Common myeloid progenitor, CD34-positive (primary cell): ENCODE measurements at regions not wholly inside any gene's neighbourhood (a gene's known extent, or its start where the extent isn't known, plus 50 kb on each side); places are given as distances from the start of the nearest gene placed in this dataset.

Experiments used
- CTCF ChIA-PET: fragments of 350-600 bp; sonication (Branson Sonifier 250); formaldehyde crosslinking; loops from one replicate; lab custom pipeline; 2021; ENCODE audit warnings: antibody characterized with exemption; lab: Charles Lee
- POLR2A ChIA-PET: fragments of 350-600 bp; sonication (Branson Sonifier 250); formaldehyde crosslinking; loops from one replicate; lab custom pipeline; 2021; ENCODE audit warnings: antibody characterized with exemption; lab: Charles Lee
- DNase-seq, 3 donors: peaks; one replicate each; pipeline versions ENCODE4 v3.0.0 to v3.0.0-alpha.2; 2013
- H3K27ac ChIP-seq, 2 experiments: 1 replicate in 1 of 2; 2 replicates in 1 of 2; pipeline ENCODE4 v1.7.0; 2013; ENCODE audit warnings: inconsistent platforms in 2 of 2, low read length in 2 of 2, mild to moderate bottlenecking in 2 of 2, low read depth in 1 of 2, moderate library complexity in 1 of 2; ENCODE audit not compliant: severe bottlenecking in 2 of 2, insufficient read depth in 1 of 2, poor library complexity in 1 of 2
- H3K27me3 ChIP-seq, 5 experiments: replicated peaks in 2 of 5; 1 replicate in 3 of 5; 2 replicates in 2 of 5; pipeline versions ENCODE4 v1.6.1 to v1.7.0; 2013; ENCODE audit warnings: low read length in 4 of 5, mild to moderate bottlenecking in 2 of 5, moderate library complexity in 2 of 5, inconsistent platforms in 1 of 5; ENCODE audit not compliant: insufficient read depth in 5 of 5, control insufficient read depth in 4 of 5
- H3K36me3 ChIP-seq, 4 experiments: 1 replicate in 2 of 4; 2 replicates in 2 of 4; pipeline versions ENCODE4 v1.6.1 to v1.7.0; 2013; ENCODE audit warnings: low read length in 3 of 4, control low read depth in 1 of 4, mild to moderate bottlenecking in 1 of 4; ENCODE audit not compliant: control insufficient read depth in 4 of 4, insufficient read depth in 4 of 4
- H3K4me1 ChIP-seq, 4 experiments: 1 replicate in 3 of 4; 2 replicates in 1 of 4; pipeline versions ENCODE4 v1.6.1 to v1.7.1; 2013; ENCODE audit warnings: low read length in 3 of 4, mild to moderate bottlenecking in 3 of 4, control low read depth in 1 of 4, inconsistent platforms in 1 of 4, moderate library complexity in 1 of 4; ENCODE audit not compliant: control insufficient read depth in 4 of 4, insufficient read depth in 4 of 4; ENCODE audit errors: control extremely low read depth in 1 of 4
- H3K4me3 ChIP-seq, 7 experiments: 1 replicate in 4 of 7; 2 replicates in 3 of 7; pipeline versions ENCODE4 v1.5.1 to v1.7.0; 2013; ENCODE audit warnings: mild to moderate bottlenecking in 7 of 7, low read length in 6 of 7, moderate library complexity in 6 of 7, inconsistent platforms in 2 of 7, low read depth in 2 of 7, control low read depth in 1 of 7; ENCODE audit not compliant: insufficient read depth in 4 of 7, control insufficient read depth in 1 of 7; ENCODE audit errors: extremely low read depth in 1 of 7
- H3K9me3 ChIP-seq, 5 experiments: 1 replicate in 4 of 5; 2 replicates in 1 of 5; pipeline versions ENCODE4 v1.6.1 to v1.7.1; 2013; ENCODE audit warnings: low read length in 4 of 5, mild to moderate bottlenecking in 2 of 5, inconsistent platforms in 1 of 5, low read depth in 1 of 5, moderate library complexity in 1 of 5; ENCODE audit not compliant: control insufficient read depth in 4 of 5, insufficient read depth in 2 of 5; ENCODE audit errors: control extremely low read depth in 1 of 5
- WGBS: methylation state at CpG from one replicate; pipeline ENCODE4 v1.1.5; 2013; ENCODE audit not compliant: insufficient coverage; 5-methylcytosine and 5-hydroxymethylcytosine counted together

GRCh38 chrX:21153503-21153902, 220.7 kb upstream of the CNKSR2 start:
- POLR2A ChIA-PET: no interaction called here
- CTCF ChIA-PET: no interaction called here
- H3K27me3 ChIP-seq: no peaks in the 10 kb centered on the region
- no peaks in the 10 kb centered on the region for H3K36me3 ChIP-seq
- no CpG with 5 or more reads among the region's 2 CpGs for WGBS
- no peaks in the 10 kb centered on the region for H3K9me3 ChIP-seq
- no peak overlapping the region for H3K27ac ChIP-seq
- DNase-seq: no peak
- H3K4me1 ChIP-seq: no peaks in the 10 kb centered on the region
- no peak overlapping the region for H3K4me3 ChIP-seq

GRCh38 chrX:21155916-21156315, 218.3 kb upstream of the CNKSR2 start:
- no peak for DNase-seq
- POLR2A ChIA-PET: no interaction called here
- no peaks in the 10 kb centered on the region for H3K27me3 ChIP-seq
- H3K36me3 ChIP-seq: no peaks in the 10 kb centered on the region
- no peak overlapping the region for H3K27ac ChIP-seq
- CTCF ChIA-PET: no interaction called here
- H3K4me1 ChIP-seq: no peaks in the 10 kb centered on the region
- no peak overlapping the region for H3K4me3 ChIP-seq
- H3K9me3 ChIP-seq: no peaks in the 10 kb centered on the region

GRCh38 chrX:21156632-21157031, 217.6 kb upstream of the CNKSR2 start:
- Histone ChIP-seq H3K4me3 (no peak overlapping the region), H3K27ac (no peak overlapping the region), H3K36me3 (no peaks in the 10 kb centered on the region), H3K27me3 (no peaks in the 10 kb centered on the region), H3K4me1 (no peaks in the 10 kb centered on the region), H3K9me3 (no peaks in the 10 kb centered on the region)
- POLR2A ChIA-PET: no interaction called here
- DNase-seq: no peak
- CTCF ChIA-PET: no interaction called here
- WGBS: 100% methylated on average over 1 of the region's 1 CpG

GRCh38 chrX:21158678-21159077, 215.5 kb upstream of the CNKSR2 start:
- no peaks in the 10 kb centered on the region for H3K9me3 ChIP-seq
- H3K4me3 ChIP-seq: no peak overlapping the region
- ChIA-PET POLR2A (no interaction called here), CTCF (no interaction called here)
- H3K36me3 ChIP-seq: no peaks in the 10 kb centered on the region
- no peak for DNase-seq
- no peaks in the 10 kb centered on the region for H3K4me1 ChIP-seq
- 15% methylated on average over 2 of the region's 4 CpGs for WGBS
- H3K27me3 ChIP-seq: no peaks in the 10 kb centered on the region
- no peak overlapping the region for H3K27ac ChIP-seq

GRCh38 chrX:21166272-21166982, 207.8 kb upstream of the CNKSR2 start:
- H3K4me1 ChIP-seq: no peaks in the 10 kb centered on the region
- H3K4me3 ChIP-seq: no peak overlapping the region
- ChIA-PET CTCF (no interaction called here), POLR2A (no interaction called here)
- H3K9me3 ChIP-seq: no peaks in the 10 kb centered on the region
- H3K27ac ChIP-seq: no peak overlapping the region
- WGBS: no CpG with 5 or more reads among the region's 4 CpGs
- peaks cover 0 to 2% (median 0%) of the 10 kb centered on the region in 5 experiments for H3K27me3 ChIP-seq
- H3K36me3 ChIP-seq: no peaks in the 10 kb centered on the region
- DNase-seq: no peak

GRCh38 chrX:21167011-21167410, 207.2 kb upstream of the CNKSR2 start:
- CTCF ChIA-PET: no interaction called here
- Histone ChIP-seq H3K27me3 (peaks cover 0 to 2% (median 0%) of the 10 kb centered on the region in 5 experiments), H3K27ac (no peak overlapping the region), H3K36me3 (no peaks in the 10 kb centered on the region), H3K4me3 (no peak overlapping the region), H3K4me1 (no peaks in the 10 kb centered on the region), H3K9me3 (no peaks in the 10 kb centered on the region)
- WGBS: 100% methylated on average over 1 of the region's 2 CpGs
- no peak for DNase-seq
- POLR2A ChIA-PET: no interaction called here

- no peaks in the 10 kb centered on the region for H3K4me1 ChIP-seq
- no CpG with 5 or more reads among the region's 1 CpG for WGBS
- no peak for DNase-seq
- H3K27me3 ChIP-seq: peaks cover 0 to 2% (median 0%) of the 10 kb centered on the region in 5 experiments
- H3K4me3 ChIP-seq: no peak overlapping the region
- H3K36me3 ChIP-seq: no peaks in the 10 kb centered on the region
- H3K9me3 ChIP-seq: no peaks in the 10 kb centered on the region
- CTCF ChIA-PET: no interaction called here
- no peak overlapping the region for H3K27ac ChIP-seq
- POLR2A ChIA-PET: no interaction called here
Observed at GRCh38 chrX:21167494-21167893, 206.7 kb upstream of the CNKSR2 start.
